WTC11 (cell line): ENCODE measurements at regions not wholly inside any gene's neighbourhood (a gene's known extent, or its start where the extent isn't known, plus 50 kb on each side); places are given as distances from the start of the nearest gene placed in this dataset.
A peak's percentile ranks its signal among the peaks of the same experiment; 100 is the strongest.

Experiments used
- CTCF ChIP-seq: fragments of 200-600 bp; IDR thresholded peaks from 2 replicates; pipeline ENCODE4 v1.8.0; 2022; ENCODE audit warnings: antibody characterized with exemption
- FOXP4 ChIP-seq: sonication (generic); formaldehyde crosslinking; IDR thresholded peaks from 2 replicates; pipeline ENCODE4 v1.8.0; 2022; ENCODE audit warnings: mild to moderate bottlenecking, missing genetic modification reagents
- MXD4 ChIP-seq: fragments of 250-450 bp; sonication (Bioruptor Pico); IDR thresholded peaks from 2 replicates; pipeline ENCODE4 v1.8.0; 2021; ENCODE audit warnings: mild to moderate bottlenecking, moderate library complexity, borderline replicate concordance
- NR3C1 ChIP-seq: sonication (generic); formaldehyde crosslinking; conservative IDR thresholded peaks from 2 replicates; pipeline ENCODE4 v1.8.1; 2023; ENCODE audit warnings: low read depth, mild to moderate bottlenecking, missing genetic modification reagents
- ZBTB43 ChIP-seq: sonication (generic); formaldehyde crosslinking; IDR thresholded peaks from 2 replicates; pipeline ENCODE4 v1.8.1; 2023; ENCODE audit warnings: mild to moderate bottlenecking, missing genetic modification reagents

- TF ChIP-seq CTCF (peak; percentile 21; the same call in 1 of the 2 replicates), FOXP4 (CRISPR knock-in tag) (no peak), ZBTB43 (CRISPR knock-in tag) (no peak), MXD4 (CRISPR knock-in tag) (no peak), NR3C1 (CRISPR knock-in tag) (no peak)
Measured at GRCh38 chr21:23401278-23401677, 2206.0 kb downstream of the MRPL39 start.
